CD14-positive monocyte (primary cell): ENCODE measurements at regions not wholly inside any gene's neighbourhood (a gene's known extent, or its start where the extent isn't known, plus 50 kb on each side); places are given as distances from the start of the nearest gene placed in this dataset.

ENCODE experiments used
- DNase-seq, 3 donors: peaks; one replicate each; pipeline ENCODE4 v3.0.0-alpha.2; 2011 to 2022
- H2AFZ ChIP-seq: 2 replicates; pipeline ENCODE4 v1.6.0; 2012; ENCODE audit warnings: mild to moderate bottlenecking, low read depth, low read length, inconsistent platforms; ENCODE audit not compliant: insufficient read depth, poor library complexity, severe bottlenecking
- H3K27ac ChIP-seq, 2 donors: 1 replicate in 1 of 2; 2 replicates in 1 of 2; pipeline ENCODE4 v1.5.1; 2012 to 2013; ENCODE audit warnings: low read length in 2 of 2, control low read depth in 1 of 2, inconsistent platforms in 1 of 2, low read depth in 1 of 2, mild to moderate bottlenecking in 1 of 2
- H3K27me3 ChIP-seq, 2 donors: one replicate each; pipeline versions ENCODE4 v1.6.0 to v1.6.1; 2011 to 2013; ENCODE audit warnings: low read length in 2 of 2; ENCODE audit not compliant: control insufficient read depth in 2 of 2, insufficient read depth in 2 of 2
- H3K36me3 ChIP-seq, 2 donors: replicated peaks in 1 of 2; 1 replicate in 1 of 2; 2 replicates in 1 of 2; pipeline versions ENCODE4 v1.5.1 to v1.6.1; 2012 to 2013; ENCODE audit warnings: low read length in 2 of 2, control low read depth in 1 of 2, inconsistent platforms in 1 of 2, mild to moderate bottlenecking in 1 of 2; ENCODE audit not compliant: insufficient read depth in 2 of 2, control insufficient read depth in 1 of 2
- H3K4me1 ChIP-seq, 2 donors: 1 replicate in 1 of 2; 2 replicates in 1 of 2; pipeline versions ENCODE4 v1.5.1 to v1.6.1; 2012 to 2013; ENCODE audit warnings: low read length in 2 of 2, control low read depth in 1 of 2, inconsistent platforms in 1 of 2, mild to moderate bottlenecking in 1 of 2, moderate library complexity in 1 of 2; ENCODE audit not compliant: insufficient read depth in 2 of 2, control insufficient read depth in 1 of 2
- H3K4me2 ChIP-seq: replicated peaks from 2 replicates; pipeline ENCODE3; 2012; ENCODE audit warnings: low read length, moderate library complexity, mild to moderate bottlenecking; ENCODE audit not compliant: poor library complexity, severe bottlenecking; ENCODE audit errors: extremely low read depth
- H3K4me3 ChIP-seq, 3 experiments: fragments of 200-600 bp in 1 of 3; sonication (generic) in 1 of 3; replicated peaks in 1 of 3; 1 replicate in 2 of 3; 2 replicates in 1 of 3; pipeline ENCODE4 v1.5.1; 2011 to 2013; ENCODE audit warnings: low read length in 3 of 3, mild to moderate bottlenecking in 3 of 3, control low read depth in 2 of 3, low read depth in 2 of 3, inconsistent platforms in 1 of 3, moderate library complexity in 1 of 3
- H3K79me2 ChIP-seq: 2 replicates; pipeline ENCODE4 v1.6.0; 2012; ENCODE audit warnings: mild to moderate bottlenecking, control low read depth, inconsistent platforms, low read length, moderate library complexity; ENCODE audit not compliant: insufficient read depth
- H3K9ac ChIP-seq: 2 replicates; pipeline ENCODE4 v1.6.0; 2017; ENCODE audit warnings: low read length, mild to moderate bottlenecking; ENCODE audit not compliant: insufficient read depth, poor library complexity, severe bottlenecking
- H3K9me3 ChIP-seq, 2 donors: replicated peaks in 1 of 2; 1 replicate in 1 of 2; 2 replicates in 1 of 2; pipeline versions ENCODE4 v1.5.1 to v1.6.1; 2012 to 2013; ENCODE audit warnings: low read length in 2 of 2, control low read depth in 1 of 2; ENCODE audit not compliant: control insufficient read depth in 1 of 2, insufficient read depth in 1 of 2
- H4K20me1 ChIP-seq: 2 replicates; pipeline ENCODE4 v1.6.0; 2012; ENCODE audit warnings: mild to moderate bottlenecking, low read length, control low read depth, moderate library complexity; ENCODE audit not compliant: insufficient read depth
- H3K27ac Mint-ChIP-seq, 7 donors: one replicate each; pipeline ENCODE4 v1.8.0; 2020; ENCODE audit warnings: mild to moderate bottlenecking in 7 of 7, mixed read lengths in 7 of 7, moderate library complexity in 6 of 7, inconsistent platforms in 2 of 7
- H3K27me3 Mint-ChIP-seq, 3 donors: one replicate each; pipeline ENCODE4 v1.8.0; 2021 to 2022; ENCODE audit warnings: low read depth in 3 of 3, mild to moderate bottlenecking in 3 of 3, mixed read lengths in 3 of 3, moderate library complexity in 3 of 3, inconsistent platforms in 1 of 3
- H3K36me3 Mint-ChIP-seq, 2 donors: one replicate each; pipeline ENCODE4 v1.8.0; 2020; ENCODE audit warnings: mixed read lengths in 2 of 2, inconsistent platforms in 1 of 2, mild to moderate bottlenecking in 1 of 2
- H3K4me1 Mint-ChIP-seq: one replicate; pipeline ENCODE4 v1.8.0; 2020; ENCODE audit warnings: mild to moderate bottlenecking, mixed read lengths
- H3K4me3 Mint-ChIP-seq, 2 donors: one replicate each; pipeline ENCODE4 v1.8.0; 2020; ENCODE audit warnings: mild to moderate bottlenecking in 2 of 2, mixed read lengths in 2 of 2, moderate library complexity in 1 of 2
- H3K9me3 Mint-ChIP-seq, 7 donors: one replicate each; pipeline ENCODE4 v1.8.0; 2020 to 2022; ENCODE audit warnings: mixed read lengths in 7 of 7, mild to moderate bottlenecking in 6 of 7, moderate library complexity in 6 of 7, inconsistent platforms in 2 of 7
- WGBS: methylation state at CpG from one replicate; pipeline ENCODE4 v1.1.5; 2013; ENCODE audit warnings: missing lambda C conversion rate; ENCODE audit not compliant: insufficient coverage; 5-methylcytosine and 5-hydroxymethylcytosine counted together
- intact Hi-C, 2 donors: fragments of 100-400 bp; cut with micrococcal nuclease; formaldehyde crosslinking; loops; one replicate each; pipeline versions ENCODE4 v1.15.0 to v1.15.1; 2023
- TF ChIP-seq, protein P1 (sequence below): fragments of 200-600 bp; IDR thresholded peaks from one replicate; pipeline ENCODE4 v1.8.0; 2022; ENCODE audit warnings: antibody characterized with exemption, mild to moderate bottlenecking

DNA sequence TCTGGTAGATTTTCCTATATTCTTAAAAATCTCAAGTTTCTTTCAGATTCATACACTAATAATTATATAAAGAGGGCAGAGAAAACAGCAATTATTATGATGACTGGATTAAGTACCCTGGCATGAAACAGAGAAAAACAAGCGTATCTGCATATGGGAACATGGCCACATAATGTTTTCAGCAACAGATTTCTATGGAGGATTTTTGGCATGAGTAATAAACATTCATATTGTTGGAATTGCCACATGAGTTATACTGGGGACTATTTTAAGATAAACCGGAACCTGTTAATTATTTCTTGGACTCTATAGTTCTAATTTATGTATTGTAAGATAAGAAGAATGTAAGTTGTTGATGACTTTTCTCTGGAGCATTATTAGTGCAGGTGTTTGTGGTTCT is 112.7 kb downstream of the OXSM start:
- Histone ChIP-seq H4K20me1 (no peaks in the 10 kb centered on the region), H3K27ac (no peak overlapping the region), H3K36me3 (no peaks in the 10 kb centered on the region), H3K79me2 (no peaks in the 10 kb centered on the region), H3K4me3 (no peak overlapping the region), H2AFZ (no peak overlapping the region), H3K9ac (no peak overlapping the region), H3K4me1 (no peaks in the 10 kb centered on the region), H3K27me3 (no peaks in the 10 kb centered on the region), H3K4me2 (no peak overlapping the region), H3K9me3 (no peaks in the 10 kb centered on the region)
- Mint-ChIP-seq H3K9me3 (peaks cover 0 to 4% (median 0%) of the 10 kb centered on the region in 7 donors), H3K4me3 (no peak overlapping the region), H3K36me3 (no peaks in the 10 kb centered on the region), H3K4me1 (no peaks in the 10 kb centered on the region), H3K27me3 (peaks cover 0 to 2% (median 2%) of the 10 kb centered on the region in 3 donors), H3K27ac (no peak overlapping the region)
- intact Hi-C loops = no loop called here
- no peak for DNase-seq
- 83% methylated on average over 1 of the region's 2 CpGs for WGBS
- TF ChIP-seq, protein P1, sequence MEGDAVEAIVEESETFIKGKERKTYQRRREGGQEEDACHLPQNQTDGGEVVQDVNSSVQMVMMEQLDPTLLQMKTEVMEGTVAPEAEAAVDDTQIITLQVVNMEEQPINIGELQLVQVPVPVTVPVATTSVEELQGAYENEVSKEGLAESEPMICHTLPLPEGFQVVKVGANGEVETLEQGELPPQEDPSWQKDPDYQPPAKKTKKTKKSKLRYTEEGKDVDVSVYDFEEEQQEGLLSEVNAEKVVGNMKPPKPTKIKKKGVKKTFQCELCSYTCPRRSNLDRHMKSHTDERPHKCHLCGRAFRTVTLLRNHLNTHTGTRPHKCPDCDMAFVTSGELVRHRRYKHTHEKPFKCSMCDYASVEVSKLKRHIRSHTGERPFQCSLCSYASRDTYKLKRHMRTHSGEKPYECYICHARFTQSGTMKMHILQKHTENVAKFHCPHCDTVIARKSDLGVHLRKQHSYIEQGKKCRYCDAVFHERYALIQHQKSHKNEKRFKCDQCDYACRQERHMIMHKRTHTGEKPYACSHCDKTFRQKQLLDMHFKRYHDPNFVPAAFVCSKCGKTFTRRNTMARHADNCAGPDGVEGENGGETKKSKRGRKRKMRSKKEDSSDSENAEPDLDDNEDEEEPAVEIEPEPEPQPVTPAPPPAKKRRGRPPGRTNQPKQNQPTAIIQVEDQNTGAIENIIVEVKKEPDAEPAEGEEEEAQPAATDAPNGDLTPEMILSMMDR = no peak

GRCh38 chr3:25903371-25904129 is 113.7 kb downstream of the OXSM start:
- H3K4me3 Mint-ChIP-seq = no peak overlapping the region
- Histone ChIP-seq H3K27ac (no peak overlapping the region), H3K79me2 (no peaks in the 10 kb centered on the region), H4K20me1 (no peaks in the 10 kb centered on the region), H3K9me3 (no peaks in the 10 kb centered on the region), H3K4me1 (no peaks in the 10 kb centered on the region), H3K36me3 (no peaks in the 10 kb centered on the region), H3K4me3 (no peak overlapping the region), H3K4me2 (no peak overlapping the region), H2AFZ (no peak overlapping the region), H3K9ac (no peak overlapping the region), H3K27me3 (no peaks in the 10 kb centered on the region)
- H3K36me3 Mint-ChIP-seq = no peaks in the 10 kb centered on the region
- DNase-seq = no peak
- H3K4me1 Mint-ChIP-seq = no peaks in the 10 kb centered on the region
- WGBS = 0% methylated on average over 1 of the region's 3 CpGs
- peaks cover 0 to 2% (median 2%) of the 10 kb centered on the region in 3 donors for H3K27me3 Mint-ChIP-seq
- TF ChIP-seq, protein P1 = no peak
- H3K9me3 Mint-ChIP-seq = peaks cover 0 to under 1% (median 0%) of the 10 kb centered on the region in 7 donors
- intact Hi-C loops = no loop called here
- no peak overlapping the region for H3K27ac Mint-ChIP-seq
